ENCODE measurements at regions not wholly inside any gene's neighbourhood (a gene's known extent, or its start where the extent isn't known, plus 50 kb on each side); places are given as distances from the start of the nearest gene placed in this dataset.

- Histone ChIP-seq H3K9me3 (ENCODE audit: insufficient read depth, low read depth) (no peaks in the 10 kb centered on the region), H3K4me1 (replicated peaks; ENCODE audit: insufficient read depth) (no peaks in the 10 kb centered on the region), H3K27ac (no peak overlapping the region), H3K4me2 (no peak overlapping the region), H3K4me3 (no peak overlapping the region), H3K79me2 (ENCODE audit: low read depth) (no peaks in the 10 kb centered on the region), H3K27me3 (ENCODE audit: insufficient read depth, low read depth) (peaks cover 5% of the 10 kb centered on the region; the same call in 1 of the 2 replicates), H3K9me2 (ENCODE audit: insufficient read depth) (no peaks in the 10 kb centered on the region), H2AFZ (no peak overlapping the region), H3F3A (ENCODE audit: insufficient read depth, low read depth) (no peaks in the 10 kb centered on the region), H4K20me1 (ENCODE audit: insufficient read depth) (no peaks in the 10 kb centered on the region), H3K36me3 (ENCODE audit: low read depth) (no peaks in the 10 kb centered on the region)
- TF ChIP-seq EZH2 (IDR thresholded peaks at IDR 0.05; ENCODE audit: low read depth) (no peak), CTCF (conservative IDR thresholded peaks at IDR 0.05) (no peak)
- intact Hi-C loops (cut with micrococcal nuclease; ENCODE audit: unreplicated experiment), result no loop called here
- DNase-seq, result no peak
- POLR2A ChIA-PET (ENCODE audit: unreplicated experiment), result no interaction called here
- CTCF ChIA-PET, result no interaction called here
- no TSS peak for BruUV-seq (replicated peaks)
Observed at GRCh38 chr10:23604613-23605012, 165.7 kb downstream of the OTUD1 start.

- H3F3A ChIP-seq (ENCODE audit: insufficient read depth, low read depth), result no peaks in the 10 kb centered on the region
- no peak overlapping the region for H3K4me3 ChIP-seq
- no peaks in the 10 kb centered on the region for H3K9me2 ChIP-seq (ENCODE audit: insufficient read depth)
- no peaks in the 10 kb centered on the region for H3K4me1 ChIP-seq (replicated peaks; ENCODE audit: insufficient read depth)
- TF ChIP-seq CTCF (conservative IDR thresholded peaks at IDR 0.05) (no peak), EZH2 (IDR thresholded peaks at IDR 0.05; ENCODE audit: low read depth) (no peak)
- H4K20me1 ChIP-seq (ENCODE audit: insufficient read depth), result no peaks in the 10 kb centered on the region
- no peaks in the 10 kb centered on the region for H3K36me3 ChIP-seq (ENCODE audit: low read depth)
- H3K27me3 ChIP-seq (ENCODE audit: insufficient read depth, low read depth), result peaks cover 5% of the 10 kb centered on the region; the same call in 1 of the 2 replicates
- ChIA-PET CTCF (no interaction called here), POLR2A (ENCODE audit: unreplicated experiment) (no interaction called here)
- no peaks in the 10 kb centered on the region for H3K9me3 ChIP-seq (ENCODE audit: insufficient read depth, low read depth)
- no peak overlapping the region for H2AFZ ChIP-seq
- H3K4me2 ChIP-seq, result no peak overlapping the region
- no TSS peak for BruUV-seq (replicated peaks)
- no peaks in the 10 kb centered on the region for H3K79me2 ChIP-seq (ENCODE audit: low read depth)
- no peak overlapping the region for H3K27ac ChIP-seq
- DNase-seq, result no peak
- intact Hi-C loops (cut with micrococcal nuclease; ENCODE audit: unreplicated experiment), result no loop called here
Observed at GRCh38 chr10:23606456-23606855, 167.6 kb downstream of the OTUD1 start.

- ChIA-PET CTCF (no interaction called here), POLR2A (ENCODE audit: unreplicated experiment) (no interaction called here)
- intact Hi-C loops (cut with micrococcal nuclease; ENCODE audit: unreplicated experiment), result no loop called here
- no peak overlapping the region for H3K4me3 ChIP-seq
- H3K4me1 ChIP-seq (replicated peaks; ENCODE audit: insufficient read depth), result no peaks in the 10 kb centered on the region
- H4K20me1 ChIP-seq (ENCODE audit: insufficient read depth), result no peaks in the 10 kb centered on the region
- no peaks in the 10 kb centered on the region for H3K9me3 ChIP-seq (ENCODE audit: insufficient read depth, low read depth)
- H3K36me3 ChIP-seq (ENCODE audit: low read depth), result no peaks in the 10 kb centered on the region
- BruUV-seq (replicated peaks), result no TSS peak
- no peaks in the 10 kb centered on the region for H3F3A ChIP-seq (ENCODE audit: insufficient read depth, low read depth)
- no peak for DNase-seq
- H2AFZ ChIP-seq, result no peak overlapping the region
- no peak for TF ChIP-seq EZH2 (IDR thresholded peaks at IDR 0.05; ENCODE audit: low read depth)
- no peak for TF ChIP-seq CTCF (conservative IDR thresholded peaks at IDR 0.05)
- peaks cover 5% of the 10 kb centered on the region; the same call in 1 of the 2 replicates for H3K27me3 ChIP-seq (ENCODE audit: insufficient read depth, low read depth)
- no peak overlapping the region for H3K27ac ChIP-seq
- H3K4me2 ChIP-seq, result no peak overlapping the region
- no peaks in the 10 kb centered on the region for H3K79me2 ChIP-seq (ENCODE audit: low read depth)
- no peaks in the 10 kb centered on the region for H3K9me2 ChIP-seq (ENCODE audit: insufficient read depth)
Observed at GRCh38 chr10:23608926-23609325, 170.1 kb downstream of the OTUD1 start.
